EL (cell line): ENCODE measurements at regions not wholly inside any gene's neighbourhood (a gene's known extent, or its start where the extent isn't known, plus 50 kb on each side); places are given as distances from the start of the nearest gene placed in this dataset.
"Not testable (repeated sequence)": the region's sequence is repeated elsewhere in the genome, so short reads cannot be mapped to it uniquely, and the experiment has no call there.

Experiments used
- DNase-seq: peaks from one replicate; pipeline ENCODE4 v3.0.0-alpha.2; 2016

GRCh38 chr4:100022792-100023222 is 72.7 kb upstream of the H2AZ1 start:
- DNase-seq = no peak

- no peak for DNase-seq
Measured at GRCh38 chr4:100019821-100020220, 69.7 kb upstream of the H2AZ1 start.

- no peak for DNase-seq
Measured at GRCh38 chr4:100017637-100018310, 67.7 kb upstream of the H2AZ1 start.

- DNase-seq = peak; percentile 58
Measured at GRCh38 chr4:100016191-100016590, 66.1 kb upstream of the H2AZ1 start.

GRCh38 chr4:100014616-100015015 is 64.5 kb upstream of the H2AZ1 start:
- peak; percentile 74 for DNase-seq

- peak; percentile 48 for DNase-seq
Measured at GRCh38 chr4:100009490-100009889, 59.4 kb upstream of the H2AZ1 start.

GRCh38 chr4:100008048-100008447 is 58.0 kb upstream of the H2AZ1 start:
- DNase-seq = peak; percentile 80

GRCh38 chr4:100006161-100006560 is 56.1 kb upstream of the H2AZ1 start:
- DNase-seq = not testable (repeated sequence)
